ENCODE measurements at regions not wholly inside any gene's neighbourhood (a gene's known extent, or its start where the extent isn't known, plus 50 kb on each side); places are given as distances from the start of the nearest gene placed in this dataset.

DNA sequence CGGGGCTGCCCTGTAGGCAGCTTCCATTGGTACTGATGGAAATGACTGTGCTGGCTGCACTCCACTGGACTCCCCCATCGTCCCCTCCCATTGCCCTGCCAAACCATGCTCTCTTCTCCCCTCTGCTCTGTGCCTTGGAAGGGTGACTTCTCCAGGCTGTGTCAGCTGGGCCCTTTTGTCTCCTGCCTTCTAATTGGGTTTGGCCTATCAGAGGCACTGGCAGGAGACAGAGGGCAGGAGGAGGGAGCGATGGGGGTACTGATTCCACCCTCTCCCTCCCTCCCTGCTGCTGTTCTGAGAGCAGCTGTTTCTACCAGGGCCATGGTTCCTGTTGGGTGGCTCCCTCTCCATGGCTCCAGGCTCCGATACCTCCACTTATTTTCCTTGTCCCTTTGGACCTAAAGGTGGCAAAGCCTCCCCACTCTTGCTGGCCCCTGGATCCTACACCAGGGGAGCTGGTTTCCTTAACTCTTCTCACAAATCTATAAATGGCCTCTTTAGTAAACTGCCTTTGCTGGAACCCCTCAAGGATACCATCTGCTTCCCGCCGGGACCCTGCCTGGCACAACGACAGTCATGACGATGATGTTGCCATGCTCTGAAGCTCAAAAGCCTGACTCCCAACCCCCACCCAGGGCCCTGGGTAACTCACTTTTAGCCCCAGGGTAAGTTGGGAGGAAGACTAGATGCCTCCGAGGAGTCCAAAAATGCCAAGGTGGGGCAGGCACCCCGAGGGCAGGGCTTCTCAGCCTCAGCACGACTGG, 123.8 kb upstream of the RPL38 start:
- TF ChIP-seq, protein P1, sequence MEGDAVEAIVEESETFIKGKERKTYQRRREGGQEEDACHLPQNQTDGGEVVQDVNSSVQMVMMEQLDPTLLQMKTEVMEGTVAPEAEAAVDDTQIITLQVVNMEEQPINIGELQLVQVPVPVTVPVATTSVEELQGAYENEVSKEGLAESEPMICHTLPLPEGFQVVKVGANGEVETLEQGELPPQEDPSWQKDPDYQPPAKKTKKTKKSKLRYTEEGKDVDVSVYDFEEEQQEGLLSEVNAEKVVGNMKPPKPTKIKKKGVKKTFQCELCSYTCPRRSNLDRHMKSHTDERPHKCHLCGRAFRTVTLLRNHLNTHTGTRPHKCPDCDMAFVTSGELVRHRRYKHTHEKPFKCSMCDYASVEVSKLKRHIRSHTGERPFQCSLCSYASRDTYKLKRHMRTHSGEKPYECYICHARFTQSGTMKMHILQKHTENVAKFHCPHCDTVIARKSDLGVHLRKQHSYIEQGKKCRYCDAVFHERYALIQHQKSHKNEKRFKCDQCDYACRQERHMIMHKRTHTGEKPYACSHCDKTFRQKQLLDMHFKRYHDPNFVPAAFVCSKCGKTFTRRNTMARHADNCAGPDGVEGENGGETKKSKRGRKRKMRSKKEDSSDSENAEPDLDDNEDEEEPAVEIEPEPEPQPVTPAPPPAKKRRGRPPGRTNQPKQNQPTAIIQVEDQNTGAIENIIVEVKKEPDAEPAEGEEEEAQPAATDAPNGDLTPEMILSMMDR (IDR thresholded peaks at IDR 0.05), result no peak
- TF ChIP-seq POLR2A (IDR thresholded peaks at IDR 0.05), result no peak

Measured in lower leg skin (tissue), 3 donors.